Stimulated activated CD4-positive, alpha-beta T cell treated with anti-CD3 and anti-CD28 coated beads, Interleukin-12 subunit alpha, Interleukin-12 subunit beta, amount 100 ng/mL, for 48 hours (primary cell): ENCODE measurements at regions not wholly inside any gene's neighbourhood (a gene's known extent, or its start where the extent isn't known, plus 50 kb on each side); places are given as distances from the start of the nearest gene placed in this dataset.

ENCODE experiments used
- DNase-seq, 3 donors: peaks; one replicate each; pipeline ENCODE4 v3.0.0-alpha.2; 2020; ENCODE audit warnings: low read depth in 2 of 3, low spot score in 1 of 3

- no peak for DNase-seq
Measured at GRCh38 chr4:146029147-146029546, 90.5 kb upstream of the ZNF827 start.

GRCh38 chr4:146027761-146028160 is 89.1 kb upstream of the ZNF827 start:
- no peak for DNase-seq

- DNase-seq: no peak
Measured at GRCh38 chr4:146023334-146023967, 84.8 kb upstream of the ZNF827 start.

GRCh38 chr4:146022541-146022940 is 83.9 kb upstream of the ZNF827 start:
- no peak for DNase-seq

GRCh38 chr4:146018247-146018646 is 79.6 kb upstream of the ZNF827 start:
- DNase-seq: no peak

GRCh38 chr4:146004730-146005129 is 66.1 kb upstream of the ZNF827 start:
- DNase-seq: no peak

- no peak for DNase-seq
Measured at GRCh38 chr4:145988628-145989027, 50.0 kb upstream of the ZNF827 start.
